Kidney glomerular epithelial cell (primary cell): ENCODE measurements at regions not wholly inside any gene's neighbourhood (a gene's known extent, or its start where the extent isn't known, plus 50 kb on each side); places are given as distances from the start of the nearest gene placed in this dataset.
A peak's percentile ranks its signal among the peaks of the same experiment; 100 is the strongest.
"Not testable (repeated sequence)": the region's sequence is repeated elsewhere in the genome, so short reads cannot be mapped to it uniquely, and the experiment has no call there.

Experiments used
- DNase-seq: peaks from one replicate; lab custom pipeline; 2025; lab: John Stamatoyannopoulos, UW

DNA sequence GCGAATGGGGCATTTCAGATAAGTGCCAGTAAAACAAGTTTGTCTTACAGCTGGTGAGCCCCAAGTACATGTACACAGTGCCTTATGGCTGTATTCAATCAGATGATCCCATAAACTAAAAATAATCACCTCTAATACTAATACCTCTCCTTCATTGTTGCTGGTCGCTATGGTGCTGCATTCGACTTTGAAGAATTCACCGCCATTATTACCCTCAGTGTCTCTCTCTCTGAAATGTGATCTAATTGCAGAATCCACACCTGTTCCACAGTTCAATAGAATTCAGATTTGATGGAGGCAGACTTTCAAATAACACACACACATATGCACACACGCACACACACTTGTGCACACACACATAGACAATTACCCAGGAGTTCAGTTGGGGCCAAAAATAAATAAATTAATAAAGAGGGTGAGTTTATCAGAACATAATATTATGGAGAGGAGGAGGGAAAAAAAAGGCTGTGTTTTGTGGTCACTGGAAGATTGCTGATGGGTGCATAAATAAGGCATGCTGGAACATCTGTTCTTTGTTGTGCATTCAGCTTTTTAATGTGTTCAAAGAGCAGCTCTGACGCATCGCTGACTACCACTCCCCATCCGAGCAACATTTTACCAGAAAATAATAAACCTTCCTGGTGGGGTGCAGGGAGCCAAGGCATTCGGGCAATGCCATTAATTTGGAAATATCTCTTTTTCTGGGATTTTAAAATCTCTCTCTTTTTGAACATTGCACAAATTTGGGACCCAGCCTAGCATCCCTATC, 235.7 kb downstream of the SATB1 start:
- no peak for DNase-seq

DNA sequence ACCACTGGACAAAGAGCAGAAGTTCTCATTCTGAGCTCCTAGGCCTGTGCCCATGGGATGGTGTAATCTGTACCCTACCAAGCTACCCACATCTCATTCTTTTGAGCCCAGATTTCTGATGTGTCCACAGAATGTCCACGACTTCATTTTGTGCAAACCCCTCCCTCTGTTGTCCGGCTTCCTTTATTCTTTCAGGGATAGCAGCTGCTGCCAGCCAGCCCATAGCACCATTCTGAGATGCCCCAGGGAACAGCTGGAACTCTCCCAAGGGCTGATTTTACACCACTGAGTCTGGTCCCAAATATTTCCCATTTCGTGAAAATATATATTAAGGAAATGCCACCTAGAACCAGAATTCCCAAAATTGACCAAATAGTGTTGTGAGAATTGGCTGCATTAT, 236.6 kb downstream of the SATB1 start:
- DNase-seq = no peak

DNA sequence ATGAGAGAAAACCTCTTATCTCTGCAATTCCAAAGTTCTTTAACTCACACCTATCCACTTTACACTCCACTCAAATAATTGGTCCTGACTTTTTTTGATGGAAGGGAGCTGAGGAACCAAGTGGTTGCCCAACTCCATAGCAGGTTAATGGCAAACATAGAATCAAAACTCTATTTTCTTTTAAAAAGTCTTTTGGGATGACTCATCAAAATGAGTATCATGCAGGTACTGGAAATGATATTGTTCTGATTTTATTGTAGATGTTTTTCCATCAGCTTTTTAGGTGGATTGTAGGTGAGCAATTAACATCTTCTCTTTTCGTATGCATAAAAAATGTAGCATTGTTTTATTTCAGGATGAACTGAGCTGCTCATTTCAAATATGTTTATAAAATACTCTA, 239.5 kb downstream of the SATB1 start:
- DNase-seq = no peak

DNA sequence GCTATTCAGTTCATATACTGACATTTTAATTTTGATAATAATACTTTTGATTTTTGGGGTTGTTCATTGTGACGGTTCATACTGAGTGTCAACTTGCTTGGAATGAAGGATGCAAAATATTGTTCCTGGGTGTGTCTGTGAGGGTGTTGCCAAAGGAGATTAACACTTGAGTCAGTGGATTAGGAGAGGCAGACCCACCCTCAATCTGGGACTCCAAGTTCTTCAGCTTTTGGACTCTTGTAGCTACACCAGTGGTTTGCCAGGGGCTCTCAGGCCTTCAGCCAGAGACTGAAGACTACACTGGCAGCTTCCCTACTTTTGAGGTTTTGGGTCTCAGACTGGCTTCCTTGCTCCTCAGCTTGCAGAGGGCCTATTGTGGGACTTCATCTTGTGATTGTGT, 242.2 kb downstream of the SATB1 start:
- DNase-seq = not testable (repeated sequence)

DNA sequence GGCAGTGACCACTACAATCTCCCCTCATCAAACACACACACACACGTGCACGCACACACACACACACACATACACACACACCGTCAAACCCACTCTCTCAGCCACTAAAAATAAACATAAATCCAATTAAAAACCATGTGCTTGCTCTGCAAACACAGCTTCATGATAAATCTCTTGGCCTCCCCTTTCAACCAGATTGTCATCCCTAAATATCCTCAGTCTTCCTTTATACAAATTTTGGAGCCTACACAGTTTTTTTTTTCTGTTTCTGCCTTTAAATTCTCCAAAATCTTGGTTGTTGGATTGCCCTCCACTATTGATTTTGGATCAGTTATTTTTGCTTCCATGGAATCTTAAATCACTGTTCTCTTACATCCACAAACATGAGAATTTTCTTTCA, 245.6 kb downstream of the SATB1 start:
- DNase-seq = no peak

GRCh38 chr3:18177271-18177670, 247.9 kb downstream of the SATB1 start:
- no peak for DNase-seq

GRCh38 chr3:18173891-18174290, 251.2 kb downstream of the SATB1 start:
- DNase-seq = not testable (repeated sequence)

DNA sequence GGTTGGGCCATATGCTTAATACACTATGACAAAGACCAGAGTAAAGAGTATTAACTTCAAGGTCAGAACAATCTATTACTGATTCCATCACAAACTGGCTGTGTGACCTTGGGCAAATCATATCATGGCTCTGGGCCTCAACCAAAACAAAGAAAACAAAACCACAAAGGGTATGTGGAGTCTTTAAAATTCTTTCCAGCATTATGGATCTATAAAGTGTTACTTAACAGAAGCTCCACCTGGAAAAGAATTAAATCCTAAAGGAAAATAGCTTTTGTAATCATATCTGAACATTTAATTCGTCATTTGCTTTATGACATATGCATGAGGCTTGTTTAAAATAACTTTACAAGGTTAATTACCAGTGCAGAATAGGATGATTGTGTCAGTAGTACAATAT, 265.5 kb downstream of the SATB1 start:
- no peak for DNase-seq

DNA sequence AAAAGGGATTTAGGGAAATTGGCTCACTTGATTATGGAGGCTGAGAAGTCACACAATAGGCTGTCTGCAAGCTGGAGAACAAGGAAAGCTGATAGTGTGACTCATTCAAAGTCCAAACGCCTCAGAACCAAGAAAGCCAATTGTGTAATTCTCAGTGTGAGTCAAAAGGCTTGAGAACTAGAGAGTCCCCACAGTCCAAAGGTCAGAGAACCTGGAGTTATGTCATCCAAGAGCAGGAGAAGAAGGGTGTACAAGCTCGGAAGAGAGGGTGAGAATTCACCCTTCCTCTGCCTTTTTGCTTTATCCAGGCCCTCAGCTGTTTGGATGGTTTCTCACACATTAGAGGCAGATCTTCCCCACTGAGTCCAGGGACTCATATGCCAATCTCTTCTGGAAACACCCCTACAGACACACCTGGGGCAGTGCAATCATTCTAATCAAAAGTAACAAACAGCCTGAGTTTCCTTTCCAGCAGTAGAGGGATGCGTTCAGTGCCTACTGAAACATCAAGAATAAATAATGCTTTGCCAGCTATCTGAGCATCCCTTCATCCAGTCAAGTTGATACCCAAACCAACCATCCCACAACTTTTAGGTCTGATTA, 271.5 kb downstream of the SATB1 start:
- DNase-seq = peak; percentile 49

DNA sequence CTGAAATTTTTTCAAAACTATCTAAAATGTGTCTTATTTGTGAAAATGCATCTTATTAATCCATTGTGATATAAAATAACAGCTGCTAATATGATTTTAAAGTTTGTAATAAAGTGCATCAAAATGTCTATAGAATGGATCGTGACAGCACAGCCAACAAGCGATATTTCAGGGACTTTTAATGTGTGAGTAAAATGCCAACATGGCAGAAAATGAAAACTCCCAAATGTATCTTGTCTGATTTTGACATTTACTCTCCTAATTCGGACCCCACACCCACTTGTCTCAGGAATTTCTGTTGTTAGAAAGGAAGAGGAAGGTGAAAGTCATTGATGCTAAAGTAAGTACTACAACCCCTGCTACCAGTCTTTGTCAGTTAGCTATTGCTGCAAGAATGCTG, 273.9 kb downstream of the SATB1 start:
- no peak for DNase-seq

DNA sequence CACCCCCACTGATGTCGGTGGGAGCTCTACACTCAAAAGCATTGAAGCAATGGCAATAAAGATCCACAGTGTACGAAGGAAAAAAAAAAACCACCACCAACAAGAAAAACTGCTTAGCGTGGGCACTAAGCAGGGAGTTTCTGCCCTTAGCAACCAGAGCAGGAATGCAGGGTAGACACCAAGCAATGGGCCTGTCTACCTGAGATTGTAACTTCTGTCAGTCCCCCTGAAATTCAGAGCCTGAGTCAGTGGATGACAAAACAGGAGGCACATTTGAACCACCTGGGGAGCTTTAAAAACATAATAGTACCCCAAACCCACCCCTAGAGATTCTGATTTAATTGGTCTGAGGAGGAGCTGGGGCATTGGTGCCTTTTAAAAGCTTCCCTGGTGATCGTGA, 275.2 kb downstream of the SATB1 start:
- DNase-seq = no peak

DNA sequence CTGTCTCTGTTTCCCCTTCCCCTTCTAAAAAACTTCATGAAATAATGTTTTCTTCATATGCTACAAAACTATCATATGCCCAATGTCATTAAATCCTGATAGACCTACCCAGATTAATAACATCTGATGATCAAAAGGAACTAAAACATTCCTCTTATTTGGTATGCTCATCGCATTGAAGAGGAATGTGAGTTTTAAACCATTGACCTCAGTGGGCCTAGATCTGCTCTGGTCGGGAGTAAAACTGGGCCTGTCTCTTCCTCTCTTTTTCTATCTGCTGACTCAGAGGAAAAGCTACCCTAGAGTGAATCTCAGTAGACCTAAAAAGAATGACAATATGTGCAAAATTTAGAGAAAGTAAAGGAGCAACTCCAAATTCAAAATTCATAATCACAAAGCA, 275.8 kb downstream of the SATB1 start:
- DNase-seq = no peak

- no peak for DNase-seq
Observed at GRCh38 chr3:18144571-18144970, 280.6 kb downstream of the SATB1 start.

DNA sequence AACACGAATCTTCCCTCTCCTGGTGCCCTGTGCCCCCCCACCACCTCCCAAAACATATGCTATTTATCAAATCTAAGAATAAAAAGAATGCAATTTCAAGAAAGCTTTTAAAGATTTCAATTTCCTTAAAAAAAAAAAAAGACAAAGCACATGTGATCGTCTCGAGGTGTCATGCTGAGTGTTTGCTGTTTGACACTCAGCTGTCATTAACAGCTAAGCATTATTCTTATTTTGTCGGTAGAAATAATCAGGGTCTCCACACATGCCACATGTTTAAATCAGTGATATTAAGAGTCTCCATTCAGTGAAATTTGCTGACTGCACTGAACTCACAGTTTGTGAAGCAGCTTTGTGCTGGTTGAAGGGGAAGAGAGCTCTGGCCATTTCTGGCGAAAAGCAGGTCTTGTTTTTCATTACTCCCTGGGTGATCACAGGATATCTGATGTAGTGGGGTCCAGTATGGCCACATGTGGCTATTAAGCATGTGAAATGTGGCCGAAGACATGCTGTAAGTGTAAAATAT, 281.8 kb downstream of the SATB1 start:
- DNase-seq = no peak

GRCh38 chr3:18137958-18138357, 287.2 kb downstream of the SATB1 start:
- DNase-seq = no peak

GRCh38 chr3:18135060-18135814, 289.9 kb downstream of the SATB1 start:
- no peak for DNase-seq

DNA sequence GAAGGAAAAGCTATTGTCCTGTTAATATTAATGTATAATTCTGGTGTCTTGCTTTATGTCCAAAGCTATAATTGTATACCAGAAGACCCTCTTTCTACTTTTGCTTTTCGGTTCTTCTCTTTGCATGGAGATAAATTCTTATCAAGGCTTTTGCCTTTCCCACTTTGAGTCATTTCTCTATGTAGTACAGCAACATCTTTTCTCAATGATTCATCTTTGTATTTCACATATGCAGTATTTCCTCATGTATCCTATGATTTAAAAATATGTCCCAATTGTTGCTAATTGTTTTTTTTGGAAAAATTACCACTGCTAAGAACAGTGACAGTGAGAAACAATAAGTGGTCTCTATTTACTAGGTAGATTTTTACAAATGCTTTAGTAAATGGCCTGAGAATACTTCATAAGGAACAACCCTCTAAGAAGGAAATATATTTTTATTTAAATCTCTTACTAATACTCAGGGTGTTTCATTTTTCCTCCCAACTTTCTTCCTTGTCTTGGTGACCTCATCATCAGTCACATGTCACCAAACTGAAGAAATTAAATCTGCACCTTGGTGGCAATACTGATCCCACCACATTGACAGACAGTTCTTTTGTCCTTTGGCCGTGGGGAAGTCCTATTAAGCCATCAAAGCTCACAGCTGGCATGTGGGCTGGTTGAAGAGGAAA, 290.6 kb downstream of the SATB1 start:
- DNase-seq = peak; percentile 73

DNA sequence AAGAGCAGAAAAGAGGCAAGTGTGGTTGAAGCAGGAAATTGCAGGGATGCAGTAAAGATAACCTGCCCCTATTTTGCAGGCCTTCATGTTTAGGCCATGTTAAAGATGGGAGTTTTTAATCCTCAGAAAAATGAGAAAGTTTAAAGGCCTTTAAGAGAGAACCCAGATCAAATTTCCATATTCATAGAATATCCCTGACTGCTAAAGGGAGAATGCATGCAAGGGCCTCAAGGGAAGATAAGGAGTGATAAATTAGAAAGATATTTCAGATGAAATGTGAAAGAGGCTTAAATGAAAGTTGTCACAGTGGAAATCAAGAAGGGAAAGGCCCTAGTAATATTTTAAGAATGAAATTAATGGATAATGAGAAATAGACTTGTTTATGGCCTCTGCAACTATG, 292.1 kb downstream of the SATB1 start:
- DNase-seq = no peak

GRCh38 chr3:18127859-18128681, 297.1 kb downstream of the SATB1 start:
- DNase-seq = no peak

GRCh38 chr3:18127174-18127858, 297.8 kb downstream of the SATB1 start:
- DNase-seq = no peak

- DNase-seq = no peak
Observed at GRCh38 chr3:18126772-18127171, 298.4 kb downstream of the SATB1 start.
